Osteoblast (primary cell): ENCODE measurements at regions not wholly inside any gene's neighbourhood (a gene's known extent, or its start where the extent isn't known, plus 50 kb on each side); places are given as distances from the start of the nearest gene placed in this dataset.
A peak's percentile ranks its signal among the peaks of the same experiment; 100 is the strongest.

ENCODE experiments used
- DNase-seq: peaks from one replicate; pipeline ENCODE4 v3.0.0; 2011; ENCODE audit warnings: low spot score, mixed read lengths; ENCODE audit not compliant: insufficient read length; ENCODE audit errors: missing footprints
- H2AFZ ChIP-seq: 2 replicates; pipeline ENCODE4 v1.6.0; 2011; ENCODE audit warnings: mild to moderate bottlenecking, low read length
- H3K27ac ChIP-seq: 2 replicates; pipeline ENCODE4 v1.5.1; 2011; ENCODE audit warnings: mild to moderate bottlenecking, low read depth, low read length, moderate library complexity
- H3K27me3 ChIP-seq: 2 replicates; pipeline ENCODE4 v1.6.0; 2012; ENCODE audit warnings: mild to moderate bottlenecking, control low read depth, inconsistent platforms, low read length, moderate library complexity; ENCODE audit not compliant: insufficient read depth
- H3K36me3 ChIP-seq: 2 replicates; pipeline ENCODE4 v1.5.1; 2011; ENCODE audit warnings: mild to moderate bottlenecking, low read length, control low read depth, moderate library complexity; ENCODE audit not compliant: insufficient read depth
- H3K4me1 ChIP-seq: 2 replicates; pipeline ENCODE4 v1.5.1; 2011; ENCODE audit warnings: mild to moderate bottlenecking, low read length, control low read depth, moderate library complexity; ENCODE audit not compliant: insufficient read depth
- H3K4me2 ChIP-seq: 2 replicates; pipeline ENCODE4 v1.6.0; 2011; ENCODE audit warnings: mild to moderate bottlenecking, low read length; ENCODE audit not compliant: insufficient read depth
- H3K4me3 ChIP-seq: fragments of 200-600 bp; sonication (generic); 3 replicates; pipeline ENCODE4 v1.5.1; 2012; ENCODE audit warnings: mild to moderate bottlenecking, low read length, inconsistent platforms; ENCODE audit not compliant: insufficient read depth
- H3K79me2 ChIP-seq: 2 replicates; pipeline ENCODE4 v1.6.0; 2012; ENCODE audit warnings: mild to moderate bottlenecking, low read length, control low read depth, inconsistent platforms; ENCODE audit not compliant: insufficient read depth
- H3K9me3 ChIP-seq: 2 replicates; pipeline ENCODE4 v1.5.1; 2011; ENCODE audit warnings: low read depth, low read length, control low read depth
- H4K20me1 ChIP-seq: 2 replicates; pipeline ENCODE4 v1.6.0; 2012; ENCODE audit warnings: mild to moderate bottlenecking, low read length, control low read depth; ENCODE audit not compliant: insufficient read depth
- TF ChIP-seq, protein P1 (sequence below): IDR thresholded peaks from 2 replicates; pipeline ENCODE4 v1.5.1; 2011; ENCODE audit warnings: mild to moderate bottlenecking, low read depth, low read length, moderate library complexity; ENCODE audit errors: extremely low read depth

DNA sequence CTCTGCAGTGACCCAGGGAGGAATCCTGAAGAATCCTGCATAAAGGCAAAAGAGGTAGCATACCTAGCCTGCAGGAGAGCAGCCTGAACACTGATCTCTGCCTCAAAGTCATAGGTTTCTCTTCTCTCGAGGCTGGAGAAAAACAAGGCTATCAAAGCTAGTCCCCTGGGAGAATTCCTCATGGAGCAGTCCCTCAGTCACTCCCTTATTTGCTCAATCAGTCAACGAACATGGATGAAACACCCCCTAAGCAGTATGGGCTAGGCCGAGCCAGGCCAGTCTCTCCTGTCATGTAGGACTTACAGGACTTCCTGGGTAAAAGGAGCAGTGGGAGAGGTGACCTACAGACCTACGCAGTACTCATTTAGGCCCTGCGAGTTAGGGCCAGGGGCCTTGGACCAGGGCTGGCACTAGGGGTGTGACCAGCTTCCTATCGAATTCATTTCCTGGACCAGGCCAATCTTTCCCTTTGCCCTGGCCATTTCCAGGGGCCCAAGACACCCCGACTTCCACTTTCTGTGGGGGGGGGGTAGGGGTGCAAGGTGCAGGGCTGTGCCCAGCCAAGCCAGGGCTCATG is 164.1 kb downstream of the EFNB1 start:
- no peaks in the 10 kb centered on the region for H3K79me2 ChIP-seq
- H3K36me3 ChIP-seq = no peaks in the 10 kb centered on the region
- peaks cover 18% of the 10 kb centered on the region for H3K4me1 ChIP-seq
- H4K20me1 ChIP-seq = no peaks in the 10 kb centered on the region
- no peak overlapping the region for H3K4me3 ChIP-seq
- TF ChIP-seq, protein P1, sequence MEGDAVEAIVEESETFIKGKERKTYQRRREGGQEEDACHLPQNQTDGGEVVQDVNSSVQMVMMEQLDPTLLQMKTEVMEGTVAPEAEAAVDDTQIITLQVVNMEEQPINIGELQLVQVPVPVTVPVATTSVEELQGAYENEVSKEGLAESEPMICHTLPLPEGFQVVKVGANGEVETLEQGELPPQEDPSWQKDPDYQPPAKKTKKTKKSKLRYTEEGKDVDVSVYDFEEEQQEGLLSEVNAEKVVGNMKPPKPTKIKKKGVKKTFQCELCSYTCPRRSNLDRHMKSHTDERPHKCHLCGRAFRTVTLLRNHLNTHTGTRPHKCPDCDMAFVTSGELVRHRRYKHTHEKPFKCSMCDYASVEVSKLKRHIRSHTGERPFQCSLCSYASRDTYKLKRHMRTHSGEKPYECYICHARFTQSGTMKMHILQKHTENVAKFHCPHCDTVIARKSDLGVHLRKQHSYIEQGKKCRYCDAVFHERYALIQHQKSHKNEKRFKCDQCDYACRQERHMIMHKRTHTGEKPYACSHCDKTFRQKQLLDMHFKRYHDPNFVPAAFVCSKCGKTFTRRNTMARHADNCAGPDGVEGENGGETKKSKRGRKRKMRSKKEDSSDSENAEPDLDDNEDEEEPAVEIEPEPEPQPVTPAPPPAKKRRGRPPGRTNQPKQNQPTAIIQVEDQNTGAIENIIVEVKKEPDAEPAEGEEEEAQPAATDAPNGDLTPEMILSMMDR = no peak
- H3K4me2 ChIP-seq = no peak overlapping the region
- H2AFZ ChIP-seq = no peak overlapping the region
- H3K27me3 ChIP-seq = peaks cover 10% of the 10 kb centered on the region
- DNase-seq = no peak
- H3K27ac ChIP-seq = no peak overlapping the region
- no peaks in the 10 kb centered on the region for H3K9me3 ChIP-seq

DNA sequence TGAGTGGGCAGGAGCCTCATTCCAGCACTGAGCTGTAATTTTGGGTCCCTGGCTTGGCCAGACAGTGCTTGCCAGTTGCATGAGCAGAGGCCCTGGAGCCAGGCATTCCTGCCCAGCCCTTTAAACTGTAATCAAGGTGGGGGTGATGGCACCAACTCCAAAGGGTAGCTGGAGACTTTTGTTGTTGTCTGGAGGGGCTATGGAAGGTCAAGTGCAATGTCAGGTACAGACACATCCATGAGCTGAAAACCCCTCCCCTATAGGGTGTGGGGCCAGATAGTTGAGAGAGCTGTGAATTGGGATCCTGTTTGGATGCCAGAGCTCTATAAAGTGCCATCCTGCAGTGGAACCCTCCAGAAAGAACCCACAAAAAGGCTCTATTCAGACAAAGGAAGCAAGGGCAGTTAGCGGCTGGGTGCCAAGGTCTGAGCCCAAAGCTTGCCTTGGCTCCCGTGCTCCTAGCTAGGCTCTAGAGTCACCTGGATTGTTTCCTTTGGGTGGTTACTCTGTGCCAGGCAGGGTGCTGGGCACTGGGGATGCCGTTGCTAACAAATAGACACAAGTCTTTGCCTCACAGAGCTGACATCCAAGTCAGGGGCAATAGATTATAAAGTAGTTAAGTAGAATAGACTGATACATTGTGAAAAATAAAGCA is 163.0 kb downstream of the EFNB1 start:
- TF ChIP-seq, protein P1 = no peak
- DNase-seq = no peak
- H3K36me3 ChIP-seq = no peaks in the 10 kb centered on the region
- no peak overlapping the region for H3K27ac ChIP-seq
- no peaks in the 10 kb centered on the region for H4K20me1 ChIP-seq
- H3K4me1 ChIP-seq = peaks cover 12% of the 10 kb centered on the region
- no peaks in the 10 kb centered on the region for H3K79me2 ChIP-seq
- no peak overlapping the region for H3K4me2 ChIP-seq
- no peak overlapping the region for H2AFZ ChIP-seq
- no peak overlapping the region for H3K4me3 ChIP-seq
- H3K9me3 ChIP-seq = no peaks in the 10 kb centered on the region
- peaks cover 12% of the 10 kb centered on the region for H3K27me3 ChIP-seq

DNA sequence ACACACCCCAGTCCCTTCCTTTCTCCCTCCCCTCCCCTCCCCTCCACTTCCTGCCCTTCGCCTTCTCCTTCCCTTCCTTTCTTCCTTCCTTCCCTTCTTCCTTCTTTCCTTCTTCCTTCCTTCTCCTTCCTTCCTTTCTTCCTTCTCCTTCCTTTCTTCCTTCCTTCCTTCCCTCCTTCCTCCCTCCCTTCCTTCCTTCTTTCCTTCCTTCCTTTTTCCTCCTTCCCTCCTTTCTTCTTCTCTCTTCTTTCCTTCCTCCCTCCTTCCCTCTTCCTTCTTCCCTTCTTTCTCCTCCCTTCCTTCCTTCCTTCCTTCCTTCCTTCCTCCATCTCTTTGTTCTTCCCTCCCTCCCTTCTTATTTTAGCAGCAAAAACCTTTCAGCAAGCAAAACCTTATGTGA is 162.1 kb downstream of the EFNB1 start:
- H3K4me2 ChIP-seq = no peak overlapping the region
- no peak overlapping the region for H3K4me3 ChIP-seq
- TF ChIP-seq, protein P1 = no peak

DNA sequence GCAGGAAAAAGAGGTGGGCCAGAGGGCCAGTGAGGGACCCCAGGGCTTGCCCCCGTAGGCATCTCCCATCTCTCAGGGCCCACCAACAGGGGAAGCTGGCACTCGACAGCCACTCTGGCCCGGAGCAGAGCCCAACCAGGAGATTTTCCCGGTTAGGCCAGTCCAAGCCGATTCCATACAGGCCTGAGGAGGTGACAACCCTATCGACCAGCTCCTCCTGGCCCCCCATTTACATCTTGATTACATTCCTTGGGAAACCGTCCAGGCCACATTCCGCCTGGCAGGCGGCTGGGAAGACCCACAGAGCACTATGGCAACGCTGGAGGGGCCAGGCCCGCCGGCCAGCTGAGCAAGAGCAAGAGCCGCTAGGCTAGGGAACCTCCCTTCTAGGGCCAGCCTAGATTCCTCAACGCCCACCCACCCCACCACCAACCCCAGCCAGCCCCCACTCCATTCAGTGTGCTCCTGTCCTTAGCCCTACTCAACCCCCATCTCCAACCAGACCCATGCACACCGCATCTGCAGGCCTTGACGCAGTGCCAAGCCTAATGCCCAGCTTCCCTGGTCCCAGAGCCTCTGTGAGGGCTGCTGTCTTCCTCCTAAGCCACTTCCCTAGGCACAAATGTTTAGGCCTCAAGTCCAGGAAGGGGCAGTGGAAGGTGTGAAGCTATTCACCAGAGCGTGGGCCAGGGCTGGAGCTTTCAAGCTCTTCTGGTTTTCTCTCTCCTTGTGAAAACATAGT is 161.2 kb downstream of the EFNB1 start:
- DNase-seq = peak; percentile 91

More for the DNA sequence above, 162.1 kb downstream of the EFNB1 start:
- H2AFZ ChIP-seq = no peak overlapping the region
- no peaks in the 10 kb centered on the region for H4K20me1 ChIP-seq
- DNase-seq = no peak
- peaks cover 12% of the 10 kb centered on the region for H3K27me3 ChIP-seq
- no peaks in the 10 kb centered on the region for H3K9me3 ChIP-seq
- no peak overlapping the region for H3K27ac ChIP-seq
- no peaks in the 10 kb centered on the region for H3K79me2 ChIP-seq
- no peaks in the 10 kb centered on the region for H3K36me3 ChIP-seq
- H3K4me1 ChIP-seq = peaks cover 12% of the 10 kb centered on the region

More for the DNA sequence above, 161.2 kb downstream of the EFNB1 start:
- Histone ChIP-seq H3K4me1 (peaks cover 7% of the 10 kb centered on the region), H3K36me3 (no peaks in the 10 kb centered on the region), H3K4me3 (no peak overlapping the region), H3K9me3 (no peaks in the 10 kb centered on the region), H2AFZ (no peak overlapping the region), H3K27ac (no peak overlapping the region), H3K79me2 (no peaks in the 10 kb centered on the region), H4K20me1 (no peaks in the 10 kb centered on the region), H3K4me2 (no peak overlapping the region), H3K27me3 (peaks cover 12% of the 10 kb centered on the region)
- TF ChIP-seq, protein P1 = no peak
